Mesodermal cell (in vitro differentiated cells): ENCODE measurements at regions not wholly inside any gene's neighbourhood (a gene's known extent, or its start where the extent isn't known, plus 50 kb on each side); places are given as distances from the start of the nearest gene placed in this dataset.

Source experiments
- H3K27ac ChIP-seq: 2 replicates; pipeline ENCODE4 v1.7.0; 2013; ENCODE audit warnings: mild to moderate bottlenecking, low read depth, low read length, moderate library complexity; ENCODE audit not compliant: severe bottlenecking
- H3K36me3 ChIP-seq: 2 replicates; pipeline ENCODE4 v1.7.1; 2013; ENCODE audit warnings: mild to moderate bottlenecking, low read length, moderate library complexity; ENCODE audit not compliant: control insufficient read depth, insufficient read depth
- H3K4me1 ChIP-seq: one replicate; pipeline ENCODE4 v1.7.1; 2013; ENCODE audit warnings: mild to moderate bottlenecking, low read length; ENCODE audit not compliant: insufficient read depth, control insufficient read depth, poor library complexity, severe bottlenecking
- H3K4me3 ChIP-seq: 2 replicates; pipeline ENCODE4 v1.7.0; 2013; ENCODE audit warnings: low read length, control low read depth, mild to moderate bottlenecking; ENCODE audit not compliant: insufficient read depth, poor library complexity, severe bottlenecking; ENCODE audit errors: extremely low read depth
- H3K9me3 ChIP-seq: 2 replicates; pipeline ENCODE4 v1.7.1; 2013; ENCODE audit warnings: mild to moderate bottlenecking, low read length, moderate library complexity; ENCODE audit not compliant: control insufficient read depth
- WGBS, 2 experiments: methylation state at CpG; one replicate each; pipeline ENCODE4 v1.1.5; 2013; ENCODE audit warnings: missing lambda C conversion rate in 2 of 2; ENCODE audit not compliant: insufficient coverage in 2 of 2; 5-methylcytosine and 5-hydroxymethylcytosine counted together

DNA sequence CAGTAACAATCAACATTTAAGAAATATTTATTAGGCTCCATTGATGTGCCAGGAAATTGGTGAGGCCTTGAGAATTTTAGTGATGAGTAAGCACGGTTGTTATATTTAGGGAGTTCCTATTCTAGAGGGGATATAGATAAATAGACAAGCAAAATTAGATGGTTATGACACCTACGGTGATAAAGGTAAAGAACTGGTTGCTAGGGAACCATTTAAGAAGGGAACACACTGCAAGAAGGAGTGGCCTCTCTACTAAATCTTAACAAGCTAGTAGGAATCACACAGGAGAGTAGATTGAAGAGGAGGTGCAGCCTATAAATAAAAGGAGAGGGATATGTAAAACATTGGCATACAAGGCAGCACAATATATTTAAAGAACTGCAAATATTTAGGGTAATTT lies 155.2 kb downstream of the LRIG3 start:
- 89 to 100% methylated on average over 2 of the region's 2 CpGs for WGBS, 2 experiments
- no peaks in the 10 kb centered on the region for H3K9me3 ChIP-seq
- no peaks in the 10 kb centered on the region for H3K36me3 ChIP-seq
- H3K4me1 ChIP-seq, result no peaks in the 10 kb centered on the region
- H3K27ac ChIP-seq, result no peak overlapping the region
- no peak overlapping the region for H3K4me3 ChIP-seq

- Histone ChIP-seq H3K27ac (no peak overlapping the region), H3K9me3 (no peaks in the 10 kb centered on the region), H3K4me1 (no peaks in the 10 kb centered on the region), H3K36me3 (no peaks in the 10 kb centered on the region), H3K4me3 (no peak overlapping the region)
- WGBS, 2 experiments, result 60 to 88% methylated on average over 1 to 2 of the region's 4 CpGs
Measured at GRCh38 chr12:58765653-58766512, 154.4 kb downstream of the LRIG3 start.

DNA sequence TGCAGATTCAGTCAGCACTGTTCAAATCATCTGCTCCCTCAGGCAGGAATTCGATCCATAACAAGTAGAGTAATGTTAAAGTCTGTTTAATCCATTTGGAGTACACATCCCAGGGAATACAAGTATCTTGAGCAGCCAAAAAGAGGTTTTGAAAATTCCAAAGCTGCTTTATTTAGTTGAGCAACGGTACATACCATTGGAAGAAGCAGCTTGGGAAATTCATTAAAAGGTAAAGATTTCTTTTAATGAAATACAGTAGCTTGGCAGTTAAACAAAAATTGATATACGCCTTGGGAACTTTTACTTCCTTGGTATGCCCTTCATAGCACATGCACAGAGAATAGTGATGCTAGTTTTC lies 153.8 kb downstream of the LRIG3 start:
- H3K4me3 ChIP-seq, result no peak overlapping the region
- WGBS, 2 experiments, result 0 to 50% methylated on average over 1 to 2 of the region's 3 CpGs
- no peaks in the 10 kb centered on the region for H3K9me3 ChIP-seq
- no peaks in the 10 kb centered on the region for H3K4me1 ChIP-seq
- H3K27ac ChIP-seq, result no peak overlapping the region
- H3K36me3 ChIP-seq, result no peaks in the 10 kb centered on the region

- Histone ChIP-seq H3K4me3 (no peak overlapping the region), H3K27ac (no peak overlapping the region), H3K9me3 (no peaks in the 10 kb centered on the region), H3K4me1 (no peaks in the 10 kb centered on the region), H3K36me3 (no peaks in the 10 kb centered on the region)
- 91 to 94% methylated on average over 2 of the region's 2 CpGs for WGBS, 2 experiments
Measured at GRCh38 chr12:58767496-58767895, 152.8 kb downstream of the LRIG3 start.

DNA sequence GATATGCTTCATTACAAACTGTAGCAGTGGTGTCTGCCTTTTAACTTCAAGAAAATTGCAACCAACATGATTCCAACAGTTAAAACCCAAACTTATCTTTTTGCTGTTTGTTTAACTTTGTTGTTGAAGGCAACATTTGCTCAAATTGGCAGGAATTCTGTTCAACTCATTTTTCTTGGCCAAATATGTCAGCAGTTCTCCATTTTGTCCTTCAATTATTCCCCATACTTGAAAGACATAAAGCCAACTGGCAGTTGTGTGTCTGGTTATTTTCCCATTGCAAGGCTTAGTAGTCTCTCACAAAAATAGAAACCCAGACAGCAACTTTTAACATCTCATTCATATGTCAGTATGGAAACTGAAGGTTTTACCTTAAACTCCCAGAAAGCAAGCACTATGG lies 146.3 kb downstream of the LRIG3 start:
- H3K27ac ChIP-seq, result no peak overlapping the region
- H3K4me3 ChIP-seq, result no peak overlapping the region
- H3K9me3 ChIP-seq, result no peaks in the 10 kb centered on the region
- H3K4me1 ChIP-seq, result no peaks in the 10 kb centered on the region
- H3K36me3 ChIP-seq, result no peaks in the 10 kb centered on the region

GRCh38 chr12:58774731-58775130 lies 145.6 kb downstream of the LRIG3 start:
- WGBS, 2 experiments, result no CpG with 5 or more reads among the region's 2 CpGs

DNA sequence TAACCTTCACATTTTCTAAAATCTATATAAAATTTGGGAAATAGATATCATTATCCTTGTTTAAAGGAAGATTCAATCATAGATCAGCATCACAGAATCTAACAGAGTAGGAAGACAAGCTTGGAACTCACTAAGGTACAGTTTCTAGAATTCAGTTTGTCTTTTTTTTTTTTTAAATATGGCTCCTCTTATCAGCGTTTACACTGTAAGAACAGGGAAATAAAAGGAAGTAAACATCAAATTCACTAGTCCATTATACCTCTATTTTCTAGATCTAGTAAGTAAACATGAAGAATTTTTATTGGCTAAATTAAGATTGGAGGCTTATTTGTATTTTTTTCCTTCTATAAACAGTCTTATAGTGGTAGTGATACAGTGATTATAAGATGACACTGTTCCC lies 144.9 kb downstream of the LRIG3 start:
- Histone ChIP-seq H3K27ac (no peak overlapping the region), H3K9me3 (no peaks in the 10 kb centered on the region), H3K4me3 (no peak overlapping the region), H3K4me1 (no peaks in the 10 kb centered on the region), H3K36me3 (no peaks in the 10 kb centered on the region)
- WGBS, 2 experiments, result no CpG with 5 or more reads among the region's 1 CpG

More at GRCh38 chr12:58774731-58775130, 145.6 kb downstream of the LRIG3 start:
- Histone ChIP-seq H3K27ac (no peak overlapping the region), H3K4me3 (no peak overlapping the region), H3K4me1 (no peaks in the 10 kb centered on the region), H3K9me3 (no peaks in the 10 kb centered on the region), H3K36me3 (no peaks in the 10 kb centered on the region)

GRCh38 chr12:58776144-58776543 lies 144.2 kb downstream of the LRIG3 start:
- H3K27ac ChIP-seq, result no peak overlapping the region

GRCh38 chr12:58777815-58778214 lies 142.5 kb downstream of the LRIG3 start:
- Histone ChIP-seq H3K4me3 (no peak overlapping the region), H3K9me3 (no peaks in the 10 kb centered on the region), H3K4me1 (no peaks in the 10 kb centered on the region), H3K27ac (no peak overlapping the region), H3K36me3 (no peaks in the 10 kb centered on the region)

More at GRCh38 chr12:58776144-58776543, 144.2 kb downstream of the LRIG3 start:
- no peaks in the 10 kb centered on the region for H3K4me1 ChIP-seq
- H3K36me3 ChIP-seq, result no peaks in the 10 kb centered on the region
- no peak overlapping the region for H3K4me3 ChIP-seq
- no peaks in the 10 kb centered on the region for H3K9me3 ChIP-seq

- Histone ChIP-seq H3K4me3 (no peak overlapping the region), H3K9me3 (no peaks in the 10 kb centered on the region), H3K36me3 (no peaks in the 10 kb centered on the region), H3K27ac (no peak overlapping the region), H3K4me1 (no peaks in the 10 kb centered on the region)
- 95 to 97% methylated on average over 5 of the region's 5 CpGs for WGBS, 2 experiments
Measured at GRCh38 chr12:58781609-58782008, 138.7 kb downstream of the LRIG3 start.

DNA sequence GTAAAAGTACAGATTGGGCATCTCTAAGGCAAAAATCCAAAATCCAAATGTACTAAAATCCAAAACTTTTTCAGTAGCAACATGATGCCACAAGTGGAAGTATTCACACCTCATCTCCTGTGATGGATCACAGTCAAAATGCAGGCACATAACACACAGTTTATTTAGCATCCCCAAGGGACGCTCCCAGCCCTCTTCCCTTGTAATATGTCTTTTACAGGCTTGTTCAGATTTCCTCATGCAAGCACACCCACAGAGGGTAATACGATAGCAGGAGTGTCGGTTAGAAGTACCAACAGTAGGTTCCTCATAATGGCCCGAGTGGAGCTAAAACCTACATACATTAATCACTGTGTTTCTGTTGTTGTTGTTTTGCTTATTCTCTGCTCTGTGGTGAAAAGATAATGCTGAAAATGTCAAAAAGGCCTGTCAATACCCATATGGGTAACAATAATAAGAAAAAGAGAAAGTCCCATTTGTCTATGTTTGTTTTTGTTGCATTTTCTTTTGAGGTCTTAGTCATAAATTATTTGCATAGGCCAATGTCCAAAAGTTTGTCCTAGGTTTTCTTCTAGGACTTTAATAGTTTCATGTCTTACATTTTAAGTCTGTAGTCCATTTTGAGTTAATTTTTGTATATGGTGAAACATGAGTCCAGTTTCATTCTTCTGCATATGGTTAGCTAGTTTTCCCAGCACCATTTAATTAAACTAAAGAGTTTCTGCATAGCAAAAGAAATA lies 133.1 kb downstream of the LRIG3 start:
- Histone ChIP-seq H3K4me1 (no peaks in the 10 kb centered on the region), H3K27ac (no peak overlapping the region), H3K9me3 (no peaks in the 10 kb centered on the region), H3K4me3 (no peak overlapping the region), H3K36me3 (no peaks in the 10 kb centered on the region)
- WGBS, 2 experiments, result 80 to 100% methylated on average over 1 of the region's 4 CpGs
